ENCODE measurements at regions not wholly inside any gene's neighbourhood (a gene's known extent, or its start where the extent isn't known, plus 50 kb on each side); places are given as distances from the start of the nearest gene placed in this dataset.

DNA sequence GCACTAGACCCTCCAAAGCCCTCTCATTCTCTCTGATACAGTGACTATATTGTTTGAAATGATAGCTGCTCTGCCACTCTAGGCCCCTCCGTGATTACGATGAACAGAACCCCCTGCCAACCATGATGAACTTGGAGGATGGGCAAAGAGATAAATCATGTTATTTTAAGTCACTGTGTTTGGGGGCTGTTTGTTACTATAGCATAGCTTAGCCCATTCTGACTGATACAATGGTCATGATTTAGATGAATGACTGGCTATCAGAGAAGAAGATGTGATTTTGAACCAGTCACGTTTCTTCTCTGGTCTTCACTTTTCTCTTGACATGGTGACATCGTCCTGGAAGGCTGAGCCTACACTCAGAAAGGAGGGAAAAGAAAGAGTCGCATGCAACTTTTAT, 95.4 kb upstream of the HABP2 start (continued):
- TF ChIP-seq SMC3 (conservative IDR thresholded peaks at IDR 0.05; ENCODE audit: poor library complexity) (no peak), EZH2 (IDR thresholded peaks at IDR 0.05; ENCODE audit: borderline replicate concordance, insufficient read depth, low read length, poor library complexity, severe bottlenecking) (no peak)

DNA sequence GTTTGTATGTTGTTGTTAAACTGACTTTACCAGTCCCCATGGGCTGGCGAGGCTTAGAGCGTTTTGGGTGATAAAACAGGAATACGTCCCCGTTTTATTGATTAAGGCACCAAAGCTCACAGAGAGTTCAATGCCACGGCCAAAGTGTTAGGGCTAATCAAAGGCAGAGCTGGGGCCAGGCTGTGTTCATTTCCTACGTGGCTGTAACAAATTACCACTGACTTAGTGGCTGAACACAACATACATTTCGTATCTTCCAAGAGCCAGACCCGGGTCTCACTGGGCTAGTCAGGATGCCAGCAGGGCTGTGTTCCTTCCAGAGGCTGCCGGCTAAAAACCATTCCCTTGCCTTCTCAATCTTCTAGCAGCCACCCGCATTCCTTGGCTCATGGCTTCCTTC, 94.4 kb upstream of the HABP2 start:
- no peak for TF ChIP-seq RAD21 (conservative IDR thresholded peaks at IDR 0.05)
- no peak for TF ChIP-seq SMC3 (conservative IDR thresholded peaks at IDR 0.05; ENCODE audit: poor library complexity)
- TF ChIP-seq, protein P1, sequence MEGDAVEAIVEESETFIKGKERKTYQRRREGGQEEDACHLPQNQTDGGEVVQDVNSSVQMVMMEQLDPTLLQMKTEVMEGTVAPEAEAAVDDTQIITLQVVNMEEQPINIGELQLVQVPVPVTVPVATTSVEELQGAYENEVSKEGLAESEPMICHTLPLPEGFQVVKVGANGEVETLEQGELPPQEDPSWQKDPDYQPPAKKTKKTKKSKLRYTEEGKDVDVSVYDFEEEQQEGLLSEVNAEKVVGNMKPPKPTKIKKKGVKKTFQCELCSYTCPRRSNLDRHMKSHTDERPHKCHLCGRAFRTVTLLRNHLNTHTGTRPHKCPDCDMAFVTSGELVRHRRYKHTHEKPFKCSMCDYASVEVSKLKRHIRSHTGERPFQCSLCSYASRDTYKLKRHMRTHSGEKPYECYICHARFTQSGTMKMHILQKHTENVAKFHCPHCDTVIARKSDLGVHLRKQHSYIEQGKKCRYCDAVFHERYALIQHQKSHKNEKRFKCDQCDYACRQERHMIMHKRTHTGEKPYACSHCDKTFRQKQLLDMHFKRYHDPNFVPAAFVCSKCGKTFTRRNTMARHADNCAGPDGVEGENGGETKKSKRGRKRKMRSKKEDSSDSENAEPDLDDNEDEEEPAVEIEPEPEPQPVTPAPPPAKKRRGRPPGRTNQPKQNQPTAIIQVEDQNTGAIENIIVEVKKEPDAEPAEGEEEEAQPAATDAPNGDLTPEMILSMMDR (IDR thresholded peaks at IDR 0.05; ENCODE audit: poor library complexity, severe bottlenecking), result no peak
- TF ChIP-seq TAF1 (IDR thresholded peaks at IDR 0.05; ENCODE audit: low read depth), result no peak
- no peak for TF ChIP-seq EP300 (conservative IDR thresholded peaks at IDR 0.05; ENCODE audit: poor library complexity, severe bottlenecking)
- no peak for TF ChIP-seq EZH2 (IDR thresholded peaks at IDR 0.05; ENCODE audit: borderline replicate concordance, insufficient read depth, low read length, poor library complexity, severe bottlenecking)
- TF ChIP-seq POLR2AphosphoS5 (IDR thresholded peaks at IDR 0.05), result no peak
- no peak for TF ChIP-seq MXI1 (conservative IDR thresholded peaks at IDR 0.05; ENCODE audit: poor library complexity, severe bottlenecking)
- TF ChIP-seq, protein P2, sequence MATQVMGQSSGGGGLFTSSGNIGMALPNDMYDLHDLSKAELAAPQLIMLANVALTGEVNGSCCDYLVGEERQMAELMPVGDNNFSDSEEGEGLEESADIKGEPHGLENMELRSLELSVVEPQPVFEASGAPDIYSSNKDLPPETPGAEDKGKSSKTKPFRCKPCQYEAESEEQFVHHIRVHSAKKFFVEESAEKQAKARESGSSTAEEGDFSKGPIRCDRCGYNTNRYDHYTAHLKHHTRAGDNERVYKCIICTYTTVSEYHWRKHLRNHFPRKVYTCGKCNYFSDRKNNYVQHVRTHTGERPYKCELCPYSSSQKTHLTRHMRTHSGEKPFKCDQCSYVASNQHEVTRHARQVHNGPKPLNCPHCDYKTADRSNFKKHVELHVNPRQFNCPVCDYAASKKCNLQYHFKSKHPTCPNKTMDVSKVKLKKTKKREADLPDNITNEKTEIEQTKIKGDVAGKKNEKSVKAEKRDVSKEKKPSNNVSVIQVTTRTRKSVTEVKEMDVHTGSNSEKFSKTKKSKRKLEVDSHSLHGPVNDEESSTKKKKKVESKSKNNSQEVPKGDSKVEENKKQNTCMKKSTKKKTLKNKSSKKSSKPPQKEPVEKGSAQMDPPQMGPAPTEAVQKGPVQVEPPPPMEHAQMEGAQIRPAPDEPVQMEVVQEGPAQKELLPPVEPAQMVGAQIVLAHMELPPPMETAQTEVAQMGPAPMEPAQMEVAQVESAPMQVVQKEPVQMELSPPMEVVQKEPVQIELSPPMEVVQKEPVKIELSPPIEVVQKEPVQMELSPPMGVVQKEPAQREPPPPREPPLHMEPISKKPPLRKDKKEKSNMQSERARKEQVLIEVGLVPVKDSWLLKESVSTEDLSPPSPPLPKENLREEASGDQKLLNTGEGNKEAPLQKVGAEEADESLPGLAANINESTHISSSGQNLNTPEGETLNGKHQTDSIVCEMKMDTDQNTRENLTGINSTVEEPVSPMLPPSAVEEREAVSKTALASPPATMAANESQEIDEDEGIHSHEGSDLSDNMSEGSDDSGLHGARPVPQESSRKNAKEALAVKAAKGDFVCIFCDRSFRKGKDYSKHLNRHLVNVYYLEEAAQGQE (IDR thresholded peaks at IDR 0.05; ENCODE audit: borderline replicate concordance), result no peak
- H3K27ac ChIP-seq (ENCODE audit: low read length), result peak overlapping the region; percentile 61
- H4K20me1 ChIP-seq (ENCODE audit: insufficient read depth), result no peaks in the 10 kb centered on the region
- H3K9me2 ChIP-seq (ENCODE audit: insufficient read depth, low read length), result no peaks in the 10 kb centered on the region
- no peaks in the 10 kb centered on the region for H3K9me3 ChIP-seq (ENCODE audit: low read length)
- H3K27me3 ChIP-seq (ENCODE audit: insufficient read depth, low read depth, low read length), result no peaks in the 10 kb centered on the region
- H2AFZ ChIP-seq (ENCODE audit: low read depth, low read length), result no peak overlapping the region
- H3K9ac ChIP-seq (ENCODE audit: low read length), result no peak overlapping the region
- H3F3A ChIP-seq (ENCODE audit: insufficient read depth, low read length, poor library complexity, severe bottlenecking), result peaks cover 5% of the 10 kb centered on the region
- no peaks in the 10 kb centered on the region for H3K79me2 ChIP-seq (replicated peaks; ENCODE audit: insufficient read depth, low read length)
- H3K4me2 ChIP-seq (ENCODE audit: low read length), result no peak overlapping the region
- no peaks in the 10 kb centered on the region for H3K36me3 ChIP-seq (ENCODE audit: insufficient read depth, low read length)
- no peak overlapping the region for H3K4me3 ChIP-seq (ENCODE audit: low read length)

DNA sequence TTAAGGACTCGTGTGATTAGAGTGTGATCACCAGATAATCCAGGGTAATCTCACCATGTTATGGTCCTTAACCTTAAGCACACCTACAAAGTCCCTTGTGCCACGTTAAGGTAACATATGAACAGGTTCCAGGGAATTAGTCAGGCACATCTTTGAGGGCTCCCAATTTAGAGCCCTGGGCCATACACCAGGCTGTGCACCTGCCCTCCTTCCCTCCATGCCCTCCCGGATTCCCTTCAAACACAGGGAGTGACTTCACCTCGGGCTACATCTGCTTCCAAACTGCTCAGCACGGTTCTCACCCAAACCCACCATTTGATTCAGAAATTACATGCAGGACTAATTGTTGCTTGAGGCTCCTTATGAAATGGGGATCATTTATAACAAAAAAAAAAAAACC, 93.9 kb upstream of the HABP2 start:
- no peaks in the 10 kb centered on the region for H3K9me2 ChIP-seq (ENCODE audit: insufficient read depth, low read length)
- peak overlapping the region; percentile 61 for H3K27ac ChIP-seq (ENCODE audit: low read length)
- H4K20me1 ChIP-seq (ENCODE audit: insufficient read depth), result no peaks in the 10 kb centered on the region
- H3K4me2 ChIP-seq (ENCODE audit: low read length), result peak overlapping the region; percentile 2
- H3K27me3 ChIP-seq (ENCODE audit: insufficient read depth, low read depth, low read length), result no peaks in the 10 kb centered on the region
- TF ChIP-seq EZH2 (IDR thresholded peaks at IDR 0.05; ENCODE audit: borderline replicate concordance, insufficient read depth, low read length, poor library complexity, severe bottlenecking), result no peak
- TF ChIP-seq, protein P2 (IDR thresholded peaks at IDR 0.05; ENCODE audit: borderline replicate concordance), result no peak
- no peak for TF ChIP-seq RAD21 (conservative IDR thresholded peaks at IDR 0.05)
- TF ChIP-seq SMC3 (conservative IDR thresholded peaks at IDR 0.05; ENCODE audit: poor library complexity), result no peak
- no peak for TF ChIP-seq POLR2AphosphoS5 (IDR thresholded peaks at IDR 0.05)
- no peak for TF ChIP-seq EP300 (conservative IDR thresholded peaks at IDR 0.05; ENCODE audit: poor library complexity, severe bottlenecking)
- TF ChIP-seq MXI1 (conservative IDR thresholded peaks at IDR 0.05; ENCODE audit: poor library complexity, severe bottlenecking), result no peak
- no peak for TF ChIP-seq TAF1 (IDR thresholded peaks at IDR 0.05; ENCODE audit: low read depth)
- TF ChIP-seq, protein P1 (IDR thresholded peaks at IDR 0.05; ENCODE audit: poor library complexity, severe bottlenecking), result no peak
- no peaks in the 10 kb centered on the region for H3K79me2 ChIP-seq (replicated peaks; ENCODE audit: insufficient read depth, low read length)
- peaks cover 5% of the 10 kb centered on the region for H3F3A ChIP-seq (ENCODE audit: insufficient read depth, low read length, poor library complexity, severe bottlenecking)
- H2AFZ ChIP-seq (ENCODE audit: low read depth, low read length), result peak overlapping the region; percentile 10
- H3K9me3 ChIP-seq (ENCODE audit: low read length), result no peaks in the 10 kb centered on the region
- H3K4me3 ChIP-seq (ENCODE audit: low read length), result peak overlapping the region; percentile 44
- H3K36me3 ChIP-seq (ENCODE audit: insufficient read depth, low read length), result no peaks in the 10 kb centered on the region
- H3K9ac ChIP-seq (ENCODE audit: low read length), result no peak overlapping the region
